Stimulated activated CD8-positive, alpha-beta memory T cell treated with anti-CD3 and anti-CD28 coated beads, Interleukin-2, amount 100 ng/mL, for 48 hours (primary cell): ENCODE measurements at regions not wholly inside any gene's neighbourhood (a gene's known extent, or its start where the extent isn't known, plus 50 kb on each side); places are given as distances from the start of the nearest gene placed in this dataset.
"Not testable (repeated sequence)": the region's sequence is repeated elsewhere in the genome, so short reads cannot be mapped to it uniquely, and the experiment has no call there.

ENCODE experiments used
- DNase-seq, 2 donors: peaks; one replicate each; pipeline ENCODE4 v3.0.0-alpha.2; 2020; ENCODE audit warnings: low read depth in 2 of 2

- DNase-seq, result no peak
Measured at GRCh38 chr10:124245806-124246440, 152.5 kb upstream of the CHST15 start.

GRCh38 chr10:124245191-124245590, 151.8 kb upstream of the CHST15 start:
- no peak for DNase-seq

DNA sequence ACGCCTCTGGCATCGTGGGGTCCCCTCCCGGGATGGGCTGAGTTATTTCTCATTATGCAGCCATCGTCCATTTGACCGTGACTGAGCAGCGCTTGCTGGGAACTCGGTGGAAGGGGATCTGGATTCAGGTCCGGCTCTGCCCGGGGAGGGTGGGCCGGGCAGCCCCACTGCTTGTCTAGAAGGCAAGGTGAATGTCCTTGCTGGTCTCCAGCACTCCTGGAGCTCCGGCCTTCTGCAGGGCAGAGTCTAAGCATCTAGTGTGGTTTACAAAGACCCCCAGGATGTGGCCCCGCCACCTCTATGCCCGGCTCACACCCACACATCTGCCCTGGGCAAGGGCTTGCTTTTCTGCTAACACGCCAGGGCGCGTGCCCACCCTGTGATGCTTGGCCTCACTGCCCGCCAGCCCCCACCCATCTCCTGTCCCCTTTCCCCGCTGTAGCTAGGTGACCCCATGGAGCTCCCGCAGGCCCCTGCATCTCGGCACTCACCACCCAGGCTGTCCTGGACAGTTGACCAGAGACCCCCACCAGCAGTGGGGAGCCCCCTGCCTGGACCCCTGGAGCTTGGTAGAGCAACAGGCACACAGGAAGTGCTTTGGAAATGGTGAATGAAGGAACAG, 151.0 kb upstream of the CHST15 start:
- no peak for DNase-seq

GRCh38 chr10:124243702-124244121, 150.3 kb upstream of the CHST15 start:
- no peak for DNase-seq

GRCh38 chr10:124242791-124243190, 149.4 kb upstream of the CHST15 start:
- DNase-seq, result no peak

DNA sequence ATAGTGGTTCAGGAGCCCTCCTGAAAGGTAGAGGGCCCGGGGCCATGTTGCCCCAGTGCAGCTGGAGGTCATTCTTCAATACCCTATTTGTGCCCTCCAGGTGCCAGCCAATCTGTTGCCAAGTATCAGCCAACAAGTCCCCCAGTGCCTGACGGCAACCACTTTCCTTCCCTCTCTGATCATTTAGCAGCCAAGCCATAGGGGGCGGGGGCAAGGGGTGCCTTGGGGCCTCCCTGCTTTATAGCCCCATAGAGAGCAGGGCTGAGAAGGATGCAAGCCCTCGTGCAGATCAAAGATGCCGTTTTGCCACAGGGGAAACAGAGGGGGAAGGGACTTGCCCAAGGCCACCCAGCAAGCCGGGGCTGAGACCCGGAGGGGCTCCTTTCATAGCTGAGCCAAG, 149.0 kb upstream of the CHST15 start:
- no peak for DNase-seq

- not testable (repeated sequence) for DNase-seq
Measured at GRCh38 chr10:124241510-124241909, 148.1 kb upstream of the CHST15 start.

DNA sequence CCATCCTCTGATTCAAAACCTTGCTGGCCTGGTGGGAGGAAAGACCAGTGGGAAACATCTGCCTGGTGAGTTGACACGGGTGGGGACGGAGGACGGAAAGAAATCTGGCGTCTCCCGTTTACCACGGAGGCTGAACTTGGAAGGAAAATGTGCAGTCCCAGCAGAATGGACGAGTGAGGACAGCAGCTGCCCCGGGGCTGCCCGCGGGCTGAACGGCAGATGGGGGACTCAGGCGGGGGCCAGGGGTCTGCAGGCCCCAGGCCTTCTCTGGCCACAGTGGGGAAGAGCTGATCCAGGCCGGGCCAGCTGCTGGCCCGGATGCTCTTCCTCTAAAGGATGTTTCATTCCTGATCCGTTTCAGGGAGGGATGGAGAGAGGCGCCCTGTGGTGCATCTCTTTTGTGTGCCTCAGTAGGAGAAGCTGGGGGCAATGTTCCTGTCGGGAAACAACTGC, 147.5 kb upstream of the CHST15 start:
- DNase-seq, result no peak

DNA sequence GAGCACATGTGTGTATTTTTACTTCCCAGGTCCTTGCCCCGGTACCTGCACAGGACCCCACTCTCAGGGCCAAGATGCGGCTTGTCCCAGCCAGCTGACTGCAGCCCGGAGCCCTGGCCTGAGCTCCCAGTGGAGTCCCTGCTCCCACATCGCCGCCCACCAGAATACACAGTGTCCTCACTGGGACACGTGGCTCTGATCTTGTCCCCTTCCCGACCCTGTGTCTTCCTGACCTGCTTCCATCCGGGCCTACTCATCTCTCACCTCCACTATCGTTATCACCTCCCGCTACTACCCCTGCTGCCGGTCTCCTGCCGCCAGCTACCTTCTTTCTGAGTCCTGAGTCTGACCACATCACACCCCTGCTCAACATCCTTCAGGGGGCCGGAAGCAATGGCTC, 146.3 kb upstream of the CHST15 start:
- no peak for DNase-seq

- no peak for DNase-seq
Measured at GRCh38 chr10:124239134-124239533, 145.7 kb upstream of the CHST15 start.

- DNase-seq, result no peak
Measured at GRCh38 chr10:124238367-124238766, 145.0 kb upstream of the CHST15 start.

DNA sequence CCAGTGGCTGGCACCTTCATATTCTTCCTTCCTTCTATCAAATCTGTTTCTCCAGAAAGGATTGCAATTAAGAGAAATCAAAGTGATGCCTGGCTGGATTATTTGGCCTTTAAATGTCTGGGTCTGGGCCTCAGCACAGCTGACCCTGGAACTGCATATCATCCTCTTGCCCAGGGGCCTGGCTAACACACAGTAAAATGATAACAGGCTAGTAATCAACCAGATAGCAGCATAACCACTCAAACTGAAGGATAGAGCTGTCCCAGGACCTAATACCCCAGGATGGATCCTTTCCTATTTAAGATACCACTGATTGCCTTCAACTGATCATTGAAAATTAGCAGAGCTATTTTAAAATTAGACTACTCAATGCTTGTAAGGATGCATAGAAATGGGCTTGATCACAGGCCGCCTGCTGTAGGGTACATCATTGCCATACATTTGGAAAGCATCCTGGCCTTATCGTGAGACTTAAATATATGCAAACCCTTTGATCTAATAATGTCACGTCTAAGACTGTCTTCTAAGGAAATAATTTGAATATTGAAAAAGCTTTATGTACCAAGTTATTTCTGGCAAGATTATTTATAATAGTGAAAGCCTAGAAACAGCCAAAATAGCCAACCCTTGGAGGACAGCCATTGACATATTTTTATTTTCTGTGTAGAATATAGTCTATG, 144.0 kb upstream of the CHST15 start:
- no peak for DNase-seq

DNA sequence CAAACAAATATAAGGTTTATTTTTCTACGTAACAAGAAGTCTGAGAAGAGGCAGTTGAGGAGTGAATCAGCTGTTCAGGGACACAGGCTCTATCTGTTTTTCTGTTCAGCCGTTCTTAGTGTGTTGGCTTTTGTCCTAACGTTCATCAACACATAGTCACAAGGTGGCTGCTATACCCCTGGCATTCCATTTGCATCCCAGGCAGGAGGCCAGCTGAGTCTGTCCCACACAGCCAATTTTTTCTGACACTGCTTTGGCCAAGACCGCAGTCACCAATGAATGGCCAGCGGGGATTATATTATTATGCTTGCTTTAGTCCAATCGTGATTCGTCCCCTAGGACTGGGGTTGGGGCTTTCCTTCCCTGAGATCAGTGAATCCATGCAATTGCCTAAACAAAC, 143.4 kb upstream of the CHST15 start:
- DNase-seq, result no peak

- no peak for DNase-seq
Measured at GRCh38 chr10:124236136-124236535, 142.7 kb upstream of the CHST15 start.

GRCh38 chr10:124235232-124235631, 141.8 kb upstream of the CHST15 start:
- no peak for DNase-seq

DNA sequence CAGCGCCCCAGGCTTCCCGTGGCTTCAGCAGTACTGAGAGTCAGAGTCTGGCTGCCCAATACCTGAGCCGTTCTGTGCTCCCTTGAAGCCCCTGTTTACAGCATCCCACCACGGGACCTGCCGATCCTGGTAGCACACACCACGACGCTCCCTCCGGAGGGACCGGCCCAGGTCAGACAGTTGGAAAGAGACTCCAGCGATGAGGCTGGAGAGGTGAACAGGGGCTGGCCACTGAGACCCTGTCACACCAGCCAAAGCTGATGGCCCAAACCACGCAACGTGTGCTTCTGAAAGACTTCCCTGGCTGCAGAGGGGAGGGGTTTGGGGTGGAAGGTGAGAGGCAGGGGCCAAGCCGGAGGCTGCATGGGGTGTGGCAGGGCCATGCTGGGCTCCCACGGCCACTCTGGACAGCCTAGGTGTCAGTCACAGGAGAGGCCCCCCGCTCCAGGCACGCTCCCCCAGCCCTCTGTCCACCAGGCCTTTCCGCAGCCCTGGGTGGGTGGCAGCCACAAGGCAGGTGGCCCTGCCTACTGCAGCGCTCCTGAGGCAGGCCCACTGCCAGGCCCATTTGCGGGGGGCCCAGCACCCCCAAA, 140.2 kb upstream of the CHST15 start:
- DNase-seq, result no peak

- DNase-seq, result no peak
Measured at GRCh38 chr10:124232686-124233545, 139.5 kb upstream of the CHST15 start.

DNA sequence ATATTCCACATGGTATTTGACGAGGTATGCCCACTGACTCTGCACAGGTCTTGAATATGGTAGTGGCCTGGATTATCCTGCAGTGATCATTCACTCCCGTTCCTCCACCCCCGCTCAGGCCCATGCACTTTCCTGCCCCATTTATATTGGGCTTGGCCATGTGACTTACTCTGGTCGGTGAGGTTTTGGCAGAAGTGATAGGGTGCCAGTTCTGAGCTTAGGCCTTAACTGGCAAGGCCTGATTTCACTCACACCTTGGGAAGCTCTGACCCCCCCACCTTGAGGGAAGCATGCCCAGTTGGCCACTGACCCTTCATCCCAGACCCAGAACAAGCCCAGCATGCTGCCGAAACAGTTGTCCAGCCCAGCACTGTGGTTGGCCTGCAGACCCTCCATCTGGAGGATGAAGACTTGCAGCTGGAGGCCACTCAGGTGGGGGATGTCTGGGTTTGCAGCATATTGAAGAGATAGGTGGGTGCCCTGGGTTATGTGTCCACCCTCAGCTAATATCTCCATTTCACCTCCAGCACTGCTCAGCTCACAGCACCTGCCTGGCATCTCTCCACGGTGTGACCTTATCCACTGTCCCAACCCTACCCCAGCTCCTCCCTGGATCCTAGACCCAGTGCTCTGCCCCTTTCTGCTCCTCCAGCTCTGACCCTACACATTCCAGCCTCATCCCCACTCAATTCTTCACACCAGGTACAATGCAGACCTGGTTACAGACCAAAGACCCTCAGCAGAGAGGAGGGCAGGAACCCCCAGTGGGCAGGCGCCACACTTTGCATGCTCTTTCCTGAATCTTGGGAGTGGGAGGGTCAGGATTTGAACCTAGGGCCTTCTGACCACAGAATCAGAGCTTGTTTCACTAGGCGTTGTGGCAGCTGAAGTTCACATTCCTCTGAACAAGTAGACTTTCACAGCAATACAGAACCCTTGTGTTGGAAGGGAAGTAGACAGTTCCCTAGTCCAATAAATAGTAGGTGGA, 138.1 kb upstream of the CHST15 start:
- peak in 1 of 2 donors; percentile 8 for DNase-seq

DNA sequence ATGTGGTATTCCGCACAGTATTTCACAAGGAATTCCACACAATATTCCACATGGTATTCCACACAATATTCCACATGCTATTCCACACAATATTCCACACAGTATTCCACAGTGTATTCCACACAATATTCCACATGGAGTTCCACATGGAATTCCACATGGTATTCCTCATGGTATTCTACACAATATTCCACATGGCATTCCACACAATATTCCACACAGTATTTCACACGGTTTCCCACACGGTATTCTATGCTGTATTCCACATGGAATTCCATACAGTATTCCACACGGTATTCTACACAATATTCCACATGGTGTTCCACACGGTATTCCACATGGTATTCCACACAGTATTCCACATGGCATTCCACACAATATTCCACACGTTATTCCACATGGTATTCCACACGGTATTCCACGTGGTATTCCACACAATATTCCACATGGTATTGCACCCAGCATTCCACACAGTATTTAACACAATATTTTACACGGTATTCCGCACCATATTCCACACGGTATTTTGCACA, 137.3 kb upstream of the CHST15 start:
- DNase-seq, result no peak

DNA sequence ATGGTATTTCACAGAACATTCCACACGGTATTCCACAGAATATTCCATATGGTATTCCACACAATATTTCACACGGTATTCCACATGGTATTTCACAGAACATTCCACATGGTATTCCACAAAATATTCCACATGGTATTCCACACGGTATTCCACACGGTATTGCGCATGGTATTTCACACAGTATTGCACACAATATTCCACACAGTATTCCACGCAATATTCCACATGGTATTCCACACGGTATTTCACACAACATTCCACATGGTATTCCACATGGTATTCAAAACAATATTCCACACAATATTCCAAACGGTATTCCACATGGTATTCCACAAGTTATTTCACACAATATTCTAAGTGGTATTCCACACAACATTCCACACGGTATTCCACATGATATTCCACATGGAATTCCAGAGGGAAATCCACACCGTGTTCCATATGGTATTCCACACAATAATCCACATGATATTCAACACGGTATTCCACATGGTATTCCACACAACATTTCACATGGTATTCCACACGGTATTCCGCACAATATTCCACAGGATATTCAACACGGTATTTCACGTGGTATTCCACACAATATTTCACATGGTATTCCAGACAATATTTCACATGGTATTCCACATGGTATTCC, 136.7 kb upstream of the CHST15 start:
- DNase-seq, result no peak
